ENCODE measurements at regions not wholly inside any gene's neighbourhood (a gene's known extent, or its start where the extent isn't known, plus 50 kb on each side); places are given as distances from the start of the nearest gene placed in this dataset.

- WGBS: 74% methylated on average over 1 of the region's 1 CpG
These were observed 115.9 kb upstream of the BEND6 start for GRCh38 chr6:56838965-56839364.

GRCh38 chr6:56838016-56838555 is 116.8 kb upstream of the BEND6 start:
- H3K27me3 ChIP-seq (ENCODE audit: control insufficient read depth in 4 of 4, insufficient read depth in 4 of 4, low read length in 3 of 4): peaks cover 0 to 17% (median 5%) of the 10 kb centered on the region in 4 donors
- no peak for DNase-seq (ENCODE audit: low spot score)
- H3K9me3 ChIP-seq (ENCODE audit: control insufficient read depth in 4 of 4, low read length in 3 of 4): no peaks in the 10 kb centered on the region
- WGBS: 55% methylated on average over 2 of the region's 2 CpGs
- TF ChIP-seq RAD21 (IDR thresholded peaks at IDR 0.05) (no peak), GABPA (IDR thresholded peaks at IDR 0.05 in 1 of 2, conservative IDR thresholded peaks at IDR 0.05 in 1 of 2) (no peak), HNF4G (IDR thresholded peaks at IDR 0.05) (no peak), EGR1 (IDR thresholded peaks at IDR 0.05; ENCODE audit: low read depth in 2 of 2) (no peak), TAF1 (conservative IDR thresholded peaks at IDR 0.05) (no peak), SP1 (IDR thresholded peaks at IDR 0.05) (no peak), RXRA (IDR thresholded peaks at IDR 0.05) (no peak)
- H3K27ac ChIP-seq (ENCODE audit: low read depth in 1 of 2, low read length in 2 of 2): no peak overlapping the region
- peaks cover 0 to 5% (median 4%) of the 10 kb centered on the region in 4 donors for H3K4me1 ChIP-seq (ENCODE audit: control insufficient read depth in 4 of 4, insufficient read depth in 4 of 4, low read length in 3 of 4)
- no peak overlapping the region for H3K4me3 ChIP-seq (ENCODE audit: low read depth in 1 of 3, low read length in 3 of 3)
- no peak overlapping the region for H3K9ac ChIP-seq (ENCODE audit: low read depth in 1 of 2, low read length in 2 of 2)
- no peaks in the 10 kb centered on the region for H3K36me3 ChIP-seq (ENCODE audit: control insufficient read depth in 4 of 4, insufficient read depth in 3 of 4, low read depth in 1 of 4, low read length in 3 of 4)

More at GRCh38 chr6:56838965-56839364, 115.9 kb upstream of the BEND6 start:
- no peaks in the 10 kb centered on the region for H3K36me3 ChIP-seq (ENCODE audit: control insufficient read depth in 4 of 4, insufficient read depth in 3 of 4, low read depth in 1 of 4, low read length in 3 of 4)
- no peaks in the 10 kb centered on the region for H3K9me3 ChIP-seq (ENCODE audit: control insufficient read depth in 4 of 4, low read length in 3 of 4)
- no peak overlapping the region for H3K4me3 ChIP-seq (ENCODE audit: low read depth in 1 of 3, low read length in 3 of 3)
- H3K4me1 ChIP-seq (ENCODE audit: control insufficient read depth in 4 of 4, insufficient read depth in 4 of 4, low read length in 3 of 4): peaks cover 0 to 11% (median 8%) of the 10 kb centered on the region in 4 donors
- H3K9ac ChIP-seq (ENCODE audit: low read depth in 1 of 2, low read length in 2 of 2): no peak overlapping the region
- H3K27ac ChIP-seq (ENCODE audit: low read depth in 1 of 2, low read length in 2 of 2): no peak overlapping the region
- TF ChIP-seq FOXA1 (IDR thresholded peaks at IDR 0.05) (no peak), EGR1 (IDR thresholded peaks at IDR 0.05; ENCODE audit: low read depth in 2 of 2) (no peak), JUND (IDR thresholded peaks at IDR 0.05) (no peak), RXRA (IDR thresholded peaks at IDR 0.05) (no peak), HNF4G (IDR thresholded peaks at IDR 0.05) (no peak), NR2F2 (IDR thresholded peaks at IDR 0.05) (no peak), GABPA (IDR thresholded peaks at IDR 0.05 in 1 of 2, conservative IDR thresholded peaks at IDR 0.05 in 1 of 2) (no peak)
- TF ChIP-seq, protein P1, sequence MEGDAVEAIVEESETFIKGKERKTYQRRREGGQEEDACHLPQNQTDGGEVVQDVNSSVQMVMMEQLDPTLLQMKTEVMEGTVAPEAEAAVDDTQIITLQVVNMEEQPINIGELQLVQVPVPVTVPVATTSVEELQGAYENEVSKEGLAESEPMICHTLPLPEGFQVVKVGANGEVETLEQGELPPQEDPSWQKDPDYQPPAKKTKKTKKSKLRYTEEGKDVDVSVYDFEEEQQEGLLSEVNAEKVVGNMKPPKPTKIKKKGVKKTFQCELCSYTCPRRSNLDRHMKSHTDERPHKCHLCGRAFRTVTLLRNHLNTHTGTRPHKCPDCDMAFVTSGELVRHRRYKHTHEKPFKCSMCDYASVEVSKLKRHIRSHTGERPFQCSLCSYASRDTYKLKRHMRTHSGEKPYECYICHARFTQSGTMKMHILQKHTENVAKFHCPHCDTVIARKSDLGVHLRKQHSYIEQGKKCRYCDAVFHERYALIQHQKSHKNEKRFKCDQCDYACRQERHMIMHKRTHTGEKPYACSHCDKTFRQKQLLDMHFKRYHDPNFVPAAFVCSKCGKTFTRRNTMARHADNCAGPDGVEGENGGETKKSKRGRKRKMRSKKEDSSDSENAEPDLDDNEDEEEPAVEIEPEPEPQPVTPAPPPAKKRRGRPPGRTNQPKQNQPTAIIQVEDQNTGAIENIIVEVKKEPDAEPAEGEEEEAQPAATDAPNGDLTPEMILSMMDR (IDR thresholded peaks at IDR 0.05; ENCODE audit: low read depth, low read length, missing input control): no peak
- TF ChIP-seq, protein P2, sequence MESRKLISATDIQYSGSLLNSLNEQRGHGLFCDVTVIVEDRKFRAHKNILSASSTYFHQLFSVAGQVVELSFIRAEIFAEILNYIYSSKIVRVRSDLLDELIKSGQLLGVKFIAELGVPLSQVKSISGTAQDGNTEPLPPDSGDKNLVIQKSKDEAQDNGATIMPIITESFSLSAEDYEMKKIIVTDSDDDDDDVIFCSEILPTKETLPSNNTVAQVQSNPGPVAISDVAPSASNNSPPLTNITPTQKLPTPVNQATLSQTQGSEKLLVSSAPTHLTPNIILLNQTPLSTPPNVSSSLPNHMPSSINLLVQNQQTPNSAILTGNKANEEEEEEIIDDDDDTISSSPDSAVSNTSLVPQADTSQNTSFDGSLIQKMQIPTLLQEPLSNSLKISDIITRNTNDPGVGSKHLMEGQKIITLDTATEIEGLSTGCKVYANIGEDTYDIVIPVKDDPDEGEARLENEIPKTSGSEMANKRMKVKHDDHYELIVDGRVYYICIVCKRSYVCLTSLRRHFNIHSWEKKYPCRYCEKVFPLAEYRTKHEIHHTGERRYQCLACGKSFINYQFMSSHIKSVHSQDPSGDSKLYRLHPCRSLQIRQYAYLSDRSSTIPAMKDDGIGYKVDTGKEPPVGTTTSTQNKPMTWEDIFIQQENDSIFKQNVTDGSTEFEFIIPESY (IDR thresholded peaks at IDR 0.05): no peak
- TF ChIP-seq, protein P3, sequence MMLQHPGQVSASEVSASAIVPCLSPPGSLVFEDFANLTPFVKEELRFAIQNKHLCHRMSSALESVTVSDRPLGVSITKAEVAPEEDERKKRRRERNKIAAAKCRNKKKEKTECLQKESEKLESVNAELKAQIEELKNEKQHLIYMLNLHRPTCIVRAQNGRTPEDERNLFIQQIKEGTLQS (IDR thresholded peaks at IDR 0.05): no peak
- no peak for DNase-seq (ENCODE audit: low spot score)
- H3K27me3 ChIP-seq (ENCODE audit: control insufficient read depth in 4 of 4, insufficient read depth in 4 of 4, low read length in 3 of 4): peaks cover 0 to 16% (median 6%) of the 10 kb centered on the region in 4 donors

DNA sequence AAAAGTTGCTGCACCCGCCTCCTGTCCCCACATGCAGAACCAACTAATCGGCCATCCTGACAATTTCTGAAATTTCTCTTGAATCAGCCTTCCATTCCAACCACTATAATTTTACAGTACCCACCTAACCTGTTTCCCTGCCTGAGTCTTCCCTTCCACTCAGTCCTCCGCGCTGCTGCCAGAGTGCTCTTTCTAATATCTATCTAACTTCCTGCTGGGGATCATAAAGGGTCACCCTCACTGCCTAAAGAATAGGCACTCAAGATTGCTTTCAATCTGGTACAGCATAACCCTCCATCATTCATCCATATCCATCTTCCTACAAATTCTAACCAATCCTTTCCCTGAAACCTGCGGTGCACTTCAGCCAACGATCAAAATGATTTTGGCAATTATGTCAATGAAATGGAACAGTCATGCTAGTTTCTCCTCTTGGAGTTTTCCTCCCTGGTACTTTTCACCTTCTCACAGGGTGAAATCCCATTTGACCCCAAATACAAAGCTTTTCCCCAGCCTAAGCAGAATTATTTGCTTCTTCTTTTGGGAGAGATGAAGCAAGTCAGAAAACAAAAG is 117.5 kb upstream of the BEND6 start:
- WGBS: 83% methylated on average over 6 of the region's 6 CpGs
- H3K4me1 ChIP-seq (ENCODE audit: control insufficient read depth in 4 of 4, insufficient read depth in 4 of 4, low read length in 3 of 4): no peaks in the 10 kb centered on the region
- no peak overlapping the region for H3K4me3 ChIP-seq (ENCODE audit: low read depth in 1 of 3, low read length in 3 of 3)
- H3K36me3 ChIP-seq (ENCODE audit: control insufficient read depth in 4 of 4, insufficient read depth in 3 of 4, low read depth in 1 of 4, low read length in 3 of 4): no peaks in the 10 kb centered on the region
- DNase-seq (ENCODE audit: low spot score): no peak
- no peaks in the 10 kb centered on the region for H3K9me3 ChIP-seq (ENCODE audit: control insufficient read depth in 4 of 4, low read length in 3 of 4)
- H3K9ac ChIP-seq (ENCODE audit: low read depth in 1 of 2, low read length in 2 of 2): no peak overlapping the region
- H3K27me3 ChIP-seq (ENCODE audit: control insufficient read depth in 4 of 4, insufficient read depth in 4 of 4, low read length in 3 of 4): peaks cover 0 to 13% (median 3%) of the 10 kb centered on the region in 4 donors
- no peak overlapping the region for H3K27ac ChIP-seq (ENCODE audit: low read depth in 1 of 2, low read length in 2 of 2)
- TF ChIP-seq, protein P3 (IDR thresholded peaks at IDR 0.05): no peak
- TF ChIP-seq RXRA (IDR thresholded peaks at IDR 0.05) (no peak), YY1 (IDR thresholded peaks at IDR 0.05) (no peak), EGR1 (IDR thresholded peaks at IDR 0.05; ENCODE audit: low read depth in 2 of 2) (no peak), RAD21 (IDR thresholded peaks at IDR 0.05) (no peak), FOXA2 (IDR thresholded peaks at IDR 0.05) (no peak), NR2F2 (IDR thresholded peaks at IDR 0.05) (no peak), HNF4A (conservative IDR thresholded peaks at IDR 0.05) (no peak), FOXA1 (IDR thresholded peaks at IDR 0.05) (no peak), GABPA (IDR thresholded peaks at IDR 0.05 in 1 of 2, conservative IDR thresholded peaks at IDR 0.05 in 1 of 2) (no peak)
- TF ChIP-seq, protein P1 (IDR thresholded peaks at IDR 0.05; ENCODE audit: low read depth, low read length, missing input control): no peak
- TF ChIP-seq, protein P4, sequence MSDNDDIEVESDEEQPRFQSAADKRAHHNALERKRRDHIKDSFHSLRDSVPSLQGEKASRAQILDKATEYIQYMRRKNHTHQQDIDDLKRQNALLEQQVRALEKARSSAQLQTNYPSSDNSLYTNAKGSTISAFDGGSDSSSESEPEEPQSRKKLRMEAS (IDR thresholded peaks at IDR 0.05): no peak
